ENCODE measurements at regions not wholly inside any gene's neighbourhood (a gene's known extent, or its start where the extent isn't known, plus 50 kb on each side); places are given as distances from the start of the nearest gene placed in this dataset.

DNA sequence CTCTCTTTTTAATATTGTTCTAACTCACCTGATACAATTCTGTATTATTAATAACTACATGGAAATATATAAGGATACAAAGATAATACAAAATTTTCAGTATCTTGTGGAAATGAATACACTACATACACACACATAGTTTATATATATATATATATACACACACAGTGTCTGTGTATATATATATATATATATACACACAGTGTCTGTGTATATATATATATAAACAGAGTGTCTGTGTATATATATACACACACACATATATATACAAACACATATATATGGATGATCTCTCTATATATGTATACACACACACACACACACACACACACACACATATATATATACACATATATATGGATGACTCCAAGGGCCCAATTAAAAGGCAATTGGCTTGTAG lies 749.1 kb downstream of the DACH1 start:
- Histone ChIP-seq H3K4me3 (ENCODE audit: low read depth in 1 of 2, low read length in 1 of 2) (no peak overlapping the region), H3K27me3 (no peaks in the 10 kb centered on the region), H3K36me3 (no peaks in the 10 kb centered on the region), H3K9me3 (no peaks in the 10 kb centered on the region), H3K27ac (no peak overlapping the region), H3K4me1 (ENCODE audit: control insufficient read depth in 1 of 2, insufficient read depth in 1 of 2, low read depth in 1 of 2, low read length in 1 of 2) (no peaks in the 10 kb centered on the region)
- TF ChIP-seq, protein P1, sequence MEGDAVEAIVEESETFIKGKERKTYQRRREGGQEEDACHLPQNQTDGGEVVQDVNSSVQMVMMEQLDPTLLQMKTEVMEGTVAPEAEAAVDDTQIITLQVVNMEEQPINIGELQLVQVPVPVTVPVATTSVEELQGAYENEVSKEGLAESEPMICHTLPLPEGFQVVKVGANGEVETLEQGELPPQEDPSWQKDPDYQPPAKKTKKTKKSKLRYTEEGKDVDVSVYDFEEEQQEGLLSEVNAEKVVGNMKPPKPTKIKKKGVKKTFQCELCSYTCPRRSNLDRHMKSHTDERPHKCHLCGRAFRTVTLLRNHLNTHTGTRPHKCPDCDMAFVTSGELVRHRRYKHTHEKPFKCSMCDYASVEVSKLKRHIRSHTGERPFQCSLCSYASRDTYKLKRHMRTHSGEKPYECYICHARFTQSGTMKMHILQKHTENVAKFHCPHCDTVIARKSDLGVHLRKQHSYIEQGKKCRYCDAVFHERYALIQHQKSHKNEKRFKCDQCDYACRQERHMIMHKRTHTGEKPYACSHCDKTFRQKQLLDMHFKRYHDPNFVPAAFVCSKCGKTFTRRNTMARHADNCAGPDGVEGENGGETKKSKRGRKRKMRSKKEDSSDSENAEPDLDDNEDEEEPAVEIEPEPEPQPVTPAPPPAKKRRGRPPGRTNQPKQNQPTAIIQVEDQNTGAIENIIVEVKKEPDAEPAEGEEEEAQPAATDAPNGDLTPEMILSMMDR (IDR thresholded peaks at IDR 0.05) = no peak

DNA sequence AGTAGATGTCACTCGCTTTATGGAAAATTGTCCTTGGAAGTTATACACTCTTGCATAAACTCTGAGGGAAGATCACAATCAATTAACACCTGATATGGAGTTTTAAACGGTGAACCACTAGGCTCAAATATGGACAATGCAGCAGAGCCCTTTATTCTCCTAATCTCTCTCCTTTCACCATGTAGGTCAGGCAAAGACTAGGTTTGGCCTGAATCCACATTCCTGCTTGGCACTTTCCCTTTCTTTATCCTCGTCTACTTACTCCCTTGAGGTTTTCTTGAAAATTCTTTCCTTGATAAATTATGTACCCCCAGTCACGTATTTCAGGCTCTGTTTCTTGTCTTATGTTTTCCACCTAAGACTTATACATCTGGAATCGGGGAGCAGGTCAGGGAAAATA lies 751.7 kb downstream of the DACH1 start:
- Histone ChIP-seq H3K27ac (no peak overlapping the region), H3K27me3 (no peaks in the 10 kb centered on the region), H3K4me3 (ENCODE audit: low read depth in 1 of 2, low read length in 1 of 2) (no peak overlapping the region), H3K9me3 (no peaks in the 10 kb centered on the region), H3K4me1 (ENCODE audit: control insufficient read depth in 1 of 2, insufficient read depth in 1 of 2, low read depth in 1 of 2, low read length in 1 of 2) (no peaks in the 10 kb centered on the region), H3K36me3 (no peaks in the 10 kb centered on the region)
- TF ChIP-seq, protein P1 (IDR thresholded peaks at IDR 0.05) = no peak

DNA sequence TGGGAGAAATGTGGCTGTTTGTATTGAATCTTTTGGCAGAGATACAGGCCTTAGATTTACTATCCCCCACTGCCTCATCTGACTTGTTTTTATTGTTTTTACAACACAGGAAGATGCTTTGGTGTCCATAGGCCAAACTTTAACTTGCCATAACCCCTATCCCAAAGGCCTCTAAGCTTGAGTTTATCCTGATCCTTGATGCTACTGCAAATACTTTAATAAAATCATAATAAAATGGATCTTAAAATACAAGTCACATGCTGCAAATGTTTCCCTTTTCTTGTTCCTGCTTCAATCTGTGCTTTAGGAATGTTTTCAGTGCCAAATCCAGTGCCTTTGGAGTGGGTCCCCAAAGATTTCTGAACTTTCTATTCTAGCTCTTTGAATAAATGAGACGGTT lies 770.6 kb downstream of the DACH1 start:
- Histone ChIP-seq H3K36me3 (no peaks in the 10 kb centered on the region), H3K27me3 (no peaks in the 10 kb centered on the region), H3K4me1 (ENCODE audit: control insufficient read depth in 1 of 2, insufficient read depth in 1 of 2, low read depth in 1 of 2, low read length in 1 of 2) (no peaks in the 10 kb centered on the region), H3K4me3 (ENCODE audit: low read depth in 1 of 2, low read length in 1 of 2) (no peak overlapping the region), H3K9me3 (peaks cover 3% of the 10 kb centered on the region), H3K27ac (no peak overlapping the region)
- TF ChIP-seq, protein P1 (IDR thresholded peaks at IDR 0.05) = no peak

DNA sequence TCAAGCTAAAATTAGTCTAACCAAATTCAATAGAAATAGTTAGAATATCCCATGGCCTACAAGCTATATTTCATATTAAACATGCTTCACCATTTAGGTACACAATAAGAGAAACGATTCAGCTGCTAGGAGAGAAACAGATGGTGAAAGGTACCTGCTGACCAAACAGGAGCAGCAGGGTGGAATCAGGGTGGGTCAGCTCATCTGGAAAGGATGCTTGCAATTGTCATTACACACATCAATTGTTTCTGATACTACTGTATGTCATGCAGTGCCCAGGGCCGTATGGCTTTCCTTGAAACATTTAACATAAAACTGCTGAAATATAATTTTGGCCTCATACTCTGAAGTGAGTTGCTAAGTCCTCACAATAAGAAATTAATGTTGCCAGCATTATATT lies 776.0 kb downstream of the DACH1 start:
- no peaks in the 10 kb centered on the region for H3K4me1 ChIP-seq (ENCODE audit: control insufficient read depth in 1 of 2, insufficient read depth in 1 of 2, low read depth in 1 of 2, low read length in 1 of 2)
- no peak overlapping the region for H3K27ac ChIP-seq
- H3K27me3 ChIP-seq = no peaks in the 10 kb centered on the region
- no peak overlapping the region for H3K4me3 ChIP-seq (ENCODE audit: low read depth in 1 of 2, low read length in 1 of 2)
- TF ChIP-seq, protein P1 (IDR thresholded peaks at IDR 0.05) = no peak
- H3K36me3 ChIP-seq = no peaks in the 10 kb centered on the region
- H3K9me3 ChIP-seq = no peaks in the 10 kb centered on the region

DNA sequence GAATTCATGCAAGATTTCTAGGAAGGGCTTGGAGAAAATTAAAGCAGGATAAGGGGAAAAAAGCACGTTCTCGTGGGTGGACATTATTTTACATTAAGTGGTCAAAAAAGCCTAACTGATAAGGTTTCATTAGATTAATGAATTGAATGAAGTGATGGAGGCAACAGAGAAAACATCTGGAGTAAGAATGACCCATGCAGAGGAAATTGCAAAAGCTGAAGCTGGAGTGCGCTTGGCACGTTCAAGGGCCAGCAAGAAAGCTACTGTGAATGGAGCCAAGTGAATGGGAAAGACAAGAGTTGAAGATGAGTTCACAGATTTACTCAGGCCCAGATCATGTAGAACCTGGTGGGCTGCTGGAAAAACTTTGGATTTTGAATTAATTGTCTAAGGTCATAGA lies 777.9 kb downstream of the DACH1 start:
- no peaks in the 10 kb centered on the region for H3K4me1 ChIP-seq (ENCODE audit: control insufficient read depth in 1 of 2, insufficient read depth in 1 of 2, low read depth in 1 of 2, low read length in 1 of 2)
- no peak overlapping the region for H3K4me3 ChIP-seq (ENCODE audit: low read depth in 1 of 2, low read length in 1 of 2)
- no peaks in the 10 kb centered on the region for H3K9me3 ChIP-seq
- H3K27me3 ChIP-seq = no peaks in the 10 kb centered on the region
- no peaks in the 10 kb centered on the region for H3K36me3 ChIP-seq
- TF ChIP-seq, protein P1 (IDR thresholded peaks at IDR 0.05) = no peak
- H3K27ac ChIP-seq = no peak overlapping the region

DNA sequence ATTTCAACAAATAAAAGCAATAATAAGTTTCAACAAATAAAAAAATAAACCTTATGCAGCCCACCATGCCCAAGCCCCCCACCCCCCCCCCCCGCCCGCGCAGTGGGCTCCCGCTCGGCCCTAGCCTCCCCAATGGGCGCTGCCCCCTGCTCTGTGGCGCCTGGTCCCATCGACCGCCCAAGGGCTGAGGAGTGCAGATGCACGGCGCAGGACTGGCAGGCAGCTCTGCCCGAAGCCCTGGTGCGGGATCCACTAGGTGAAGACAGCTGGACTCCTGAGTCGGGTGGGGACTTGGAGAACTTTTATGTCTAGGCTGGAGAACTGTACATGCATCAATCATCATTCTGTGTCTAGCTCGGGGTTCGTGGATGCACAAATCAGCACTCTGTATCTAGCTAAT lies 779.6 kb downstream of the DACH1 start:
- H3K27me3 ChIP-seq = no peaks in the 10 kb centered on the region
- no peaks in the 10 kb centered on the region for H3K36me3 ChIP-seq
- H3K4me1 ChIP-seq (ENCODE audit: control insufficient read depth in 1 of 2, insufficient read depth in 1 of 2, low read depth in 1 of 2, low read length in 1 of 2) = no peaks in the 10 kb centered on the region
- H3K4me3 ChIP-seq (ENCODE audit: low read depth in 1 of 2, low read length in 1 of 2) = no peak overlapping the region
- TF ChIP-seq, protein P1 (IDR thresholded peaks at IDR 0.05) = no peak
- no peak overlapping the region for H3K27ac ChIP-seq
- no peaks in the 10 kb centered on the region for H3K9me3 ChIP-seq
